B cell (primary cell): ENCODE measurements at regions not wholly inside any gene's neighbourhood (a gene's known extent, or its start where the extent isn't known, plus 50 kb on each side); places are given as distances from the start of the nearest gene placed in this dataset.
"Not testable (repeated sequence)": the region's sequence is repeated elsewhere in the genome, so short reads cannot be mapped to it uniquely, and the experiment has no call there.

ENCODE experiments used
- ATAC-seq: fragments of 200-7000 bp; cut with Tn5 transposase; one replicate; pipeline ENCODE4 v1.10.0; 2021; ENCODE audit warnings: low read depth, mild to moderate bottlenecking, moderate number of reproducible peaks, moderate library complexity
- CTCF ChIA-PET: fragments of 350-600 bp; sonication (Branson Sonifier 250); formaldehyde crosslinking; loops from one replicate; lab custom pipeline; 2021; ENCODE audit warnings: antibody characterized with exemption, inconsistent platforms; lab: Charles Lee
- POLR2A ChIA-PET: fragments of 350-600 bp; sonication (Branson Sonifier 250); formaldehyde crosslinking; loops from one replicate; lab custom pipeline; 2021; ENCODE audit warnings: antibody characterized with exemption; lab: Charles Lee
- DNase-seq: peaks from one replicate; pipeline ENCODE4 v3.0.0; 2013
- H2AFZ ChIP-seq: 2 replicates; pipeline ENCODE4 v1.6.1; 2012; ENCODE audit warnings: mild to moderate bottlenecking, low read depth, low read length; ENCODE audit not compliant: insufficient read depth, poor library complexity, severe bottlenecking
- H3K27ac ChIP-seq, 2 donors: 1 replicate in 1 of 2; 2 replicates in 1 of 2; pipeline ENCODE4 v1.5.1; 2012 to 2013; ENCODE audit warnings: low read length in 2 of 2, mild to moderate bottlenecking in 2 of 2, moderate library complexity in 1 of 2
- H3K27me3 ChIP-seq, 4 experiments: fragments of 200-600 bp in 1 of 4; sonication (generic) in 1 of 4; replicated peaks in 1 of 4; 1 replicate in 2 of 4; 2 replicates in 2 of 4; pipeline versions ENCODE4 v1.6.1 to v1.7.0; 2013 to 2016; ENCODE audit warnings: low read length in 3 of 4, mild to moderate bottlenecking in 2 of 4, mixed read lengths in 1 of 4, moderate library complexity in 1 of 4; ENCODE audit not compliant: insufficient read depth in 4 of 4, control insufficient read depth in 3 of 4; ENCODE audit errors: control extremely low read depth in 1 of 4
- H3K36me3 ChIP-seq, 2 experiments: replicated peaks in 1 of 2; 1 replicate in 1 of 2; 2 replicates in 1 of 2; pipeline versions ENCODE4 v1.6.1 to v1.7.1; 2013; ENCODE audit warnings: low read length in 1 of 2; ENCODE audit not compliant: insufficient read depth in 2 of 2, control insufficient read depth in 1 of 2; ENCODE audit errors: control extremely low read depth in 1 of 2, extremely low read depth in 1 of 2
- H3K4me1 ChIP-seq, 2 donors: fragments of 200-600 bp in 1 of 2; sonication (generic) in 1 of 2; 1 replicate in 1 of 2; 2 replicates in 1 of 2; pipeline versions ENCODE4 v1.5.1 to v1.6.1; 2013 to 2017; ENCODE audit warnings: low read length in 2 of 2; ENCODE audit not compliant: control insufficient read depth in 2 of 2, insufficient read depth in 2 of 2
- H3K4me2 ChIP-seq: replicated peaks from 2 replicates; pipeline ENCODE3; 2012; ENCODE audit warnings: mild to moderate bottlenecking, low read depth, low read length; ENCODE audit not compliant: poor library complexity, severe bottlenecking
- H3K4me3 ChIP-seq, 5 experiments: fragments of 200-600 bp in 1 of 5; sonication (generic) in 1 of 5; 1 replicate in 3 of 5; 2 replicates in 2 of 5; pipeline versions ENCODE4 v1.5.1 to v1.7.0; 2011 to 2016; ENCODE audit warnings: low read length in 4 of 5, mild to moderate bottlenecking in 4 of 5, low read depth in 2 of 5, control low read depth in 1 of 5, moderate library complexity in 1 of 5; ENCODE audit not compliant: insufficient read depth in 1 of 5; ENCODE audit errors: control extremely low read depth in 1 of 5, extremely low read depth in 1 of 5
- H3K79me2 ChIP-seq: fragments of 200-600 bp; sonication (generic); one replicate; pipeline ENCODE4 v1.6.0; 2016; ENCODE audit warnings: low read length; ENCODE audit not compliant: control insufficient read depth, insufficient read depth
- H3K9ac ChIP-seq: fragments of 200-600 bp; sonication (generic); 2 replicates; pipeline ENCODE4 v1.6.1; 2017; ENCODE audit warnings: mild to moderate bottlenecking, low read length, moderate library complexity
- H3K9me3 ChIP-seq, 3 donors: one replicate each; pipeline versions ENCODE4 v1.6.1 to v1.7.1; 2013; ENCODE audit warnings: low read length in 2 of 3; ENCODE audit not compliant: control insufficient read depth in 2 of 3, insufficient read depth in 1 of 3; ENCODE audit errors: control extremely low read depth in 1 of 3
- H4K20me1 ChIP-seq: 2 replicates; pipeline ENCODE4 v1.6.0; 2012; ENCODE audit warnings: mild to moderate bottlenecking, low read length; ENCODE audit not compliant: insufficient read depth, control insufficient read depth, poor library complexity, severe bottlenecking
- H3K27ac Mint-ChIP-seq: one replicate; pipeline ENCODE4 v1.8.0; 2021; ENCODE audit warnings: mixed read lengths
- H3K27me3 Mint-ChIP-seq: one replicate; pipeline ENCODE4 v1.8.0; 2021; ENCODE audit warnings: mixed read lengths
- H3K4me1 Mint-ChIP-seq: one replicate; pipeline ENCODE4 v1.8.0; 2021; ENCODE audit warnings: mixed read lengths
- H3K4me3 Mint-ChIP-seq: one replicate; pipeline ENCODE4 v1.8.0; 2021; ENCODE audit warnings: mixed read lengths
- H3K9me3 Mint-ChIP-seq: one replicate; pipeline ENCODE4 v1.8.0; 2022; ENCODE audit warnings: mixed read lengths; ENCODE audit not compliant: insufficient read depth
- CTCF ChIP-seq: fragments of 200-600 bp; IDR thresholded peaks from one replicate; pipeline ENCODE4 v1.8.0; 2022; ENCODE audit warnings: antibody characterized with exemption, mild to moderate bottlenecking
- EZH2 ChIP-seq: IDR thresholded peaks from 2 replicates; pipeline ENCODE4 v1.6.1; 2012; ENCODE audit warnings: borderline replicate concordance, low read depth, mild to moderate bottlenecking, moderate library complexity, low read length; ENCODE audit not compliant: insufficient read depth, poor library complexity, severe bottlenecking
- WGBS: methylation state at CpG from one replicate; pipeline ENCODE4 v1.1.5; 2013; ENCODE audit warnings: missing lambda C conversion rate; ENCODE audit not compliant: insufficient coverage; 5-methylcytosine and 5-hydroxymethylcytosine counted together
- intact Hi-C: fragments of 100-400 bp; cut with micrococcal nuclease; formaldehyde crosslinking; loops from one replicate; pipeline ENCODE4 v1.10.0; 2022

- no peak for ATAC-seq
- intact Hi-C loops, result no loop called here
- CTCF ChIA-PET, result no interaction called here
These were observed 100.0 kb upstream of the MINDY3 start for GRCh38 chr10:15960277-15960676.

GRCh38 chr10:15972736-15973135 lies 112.4 kb upstream of the MINDY3 start:
- H3K9ac ChIP-seq, intact Hi-C loops, CTCF ChIA-PET, H3K36me3 ChIP-seq, ATAC-seq, H3K79me2 ChIP-seq, DNase-seq, H3K9me3 Mint-ChIP-seq, H3K27ac ChIP-seq, H3K4me3 Mint-ChIP-seq, H3K27ac Mint-ChIP-seq, H3K4me1 ChIP-seq, H3K4me2 ChIP-seq, H4K20me1 ChIP-seq, H3K27me3 Mint-ChIP-seq, H3K4me1 Mint-ChIP-seq, H3K27me3 ChIP-seq, POLR2A ChIA-PET, H3K9me3 ChIP-seq, H3K4me3 ChIP-seq, H2AFZ ChIP-seq: not testable (repeated sequence)
- 88% methylated on average over 3 of the region's 5 CpGs for WGBS

More at GRCh38 chr10:15960277-15960676, 100.0 kb upstream of the MINDY3 start:
- Histone ChIP-seq H3K9ac (no peak overlapping the region), H3K4me2 (no peak overlapping the region), H3K36me3 (no peaks in the 10 kb centered on the region), H3K79me2 (no peaks in the 10 kb centered on the region), H4K20me1 (no peaks in the 10 kb centered on the region), H3K27me3 (no peaks in the 10 kb centered on the region), H2AFZ (no peak overlapping the region), H3K4me3 (no peak overlapping the region), H3K4me1 (no peaks in the 10 kb centered on the region), H3K9me3 (no peaks in the 10 kb centered on the region), H3K27ac (no peak overlapping the region)
- WGBS, result 83% methylated on average over 3 of the region's 5 CpGs
- POLR2A ChIA-PET, result no interaction called here
- no peak overlapping the region for H3K4me3 Mint-ChIP-seq
- no peaks in the 10 kb centered on the region for H3K9me3 Mint-ChIP-seq
- no peak overlapping the region for H3K27ac Mint-ChIP-seq
- TF ChIP-seq CTCF (no peak), EZH2 (no peak)
- no peaks in the 10 kb centered on the region for H3K4me1 Mint-ChIP-seq
- no peaks in the 10 kb centered on the region for H3K27me3 Mint-ChIP-seq
- DNase-seq, result no peak
